Skin of body (tissue), 1 donor: ENCODE measurements at regions not wholly inside any gene's neighbourhood (a gene's known extent, or its start where the extent isn't known, plus 50 kb on each side); places are given as distances from the start of the nearest gene placed in this dataset.
A peak's percentile ranks its signal among the peaks of the same experiment; 100 is the strongest.

Source experiments
- DNase-seq: peaks from one replicate; lab custom pipeline; 2025; lab: John Stamatoyannopoulos, UW

DNA sequence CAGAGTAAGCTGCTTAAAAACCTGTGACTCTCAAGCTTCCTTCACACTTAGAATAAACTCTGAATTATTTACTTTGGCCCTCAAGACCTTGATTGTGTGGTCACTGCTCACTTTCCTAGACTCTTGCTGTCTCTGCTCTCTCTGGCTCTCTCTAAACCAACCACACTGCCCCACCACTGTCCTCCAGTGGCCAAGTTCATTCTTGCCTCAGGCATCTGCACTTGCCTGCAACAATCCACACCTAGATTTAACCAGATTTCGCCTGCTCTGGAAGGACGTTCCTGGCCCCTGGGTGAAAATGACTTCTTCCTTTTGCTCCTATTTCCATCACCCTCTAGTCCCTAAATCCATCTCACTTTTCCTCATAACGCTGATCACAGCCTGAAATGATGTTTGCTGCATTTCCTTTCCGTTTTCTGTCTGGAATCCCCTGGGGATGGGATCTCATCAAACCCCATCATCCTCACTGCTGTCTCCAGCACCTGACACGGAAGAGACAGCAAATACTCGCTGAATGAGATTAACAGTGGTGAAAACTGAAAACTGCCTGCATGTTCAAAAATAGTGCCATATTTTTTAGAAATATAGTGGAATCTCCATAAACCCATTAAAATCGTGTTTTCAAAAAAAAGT, 232.6 kb downstream of the UQCRFS1 start:
- DNase-seq, result no peak

DNA sequence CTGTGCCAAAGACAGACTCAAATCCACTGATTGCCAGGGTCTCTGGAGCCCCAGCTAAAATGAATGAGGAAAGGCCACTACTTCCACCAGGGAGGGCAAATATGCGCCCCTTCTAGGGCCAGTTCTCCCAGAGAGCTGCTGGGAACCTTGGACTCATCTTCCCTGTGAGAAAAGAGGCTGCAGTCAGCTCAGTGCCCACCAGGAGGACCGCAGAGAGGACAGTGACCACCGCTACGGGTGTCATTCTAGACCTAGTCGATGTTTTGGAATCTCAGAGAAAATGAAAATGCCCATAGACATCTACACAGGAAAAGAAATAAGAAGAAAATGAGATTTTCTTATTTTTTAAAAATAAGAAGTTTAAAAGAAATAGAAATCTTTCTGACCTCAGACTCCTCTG, 235.1 kb downstream of the UQCRFS1 start:
- DNase-seq, result no peak

DNA sequence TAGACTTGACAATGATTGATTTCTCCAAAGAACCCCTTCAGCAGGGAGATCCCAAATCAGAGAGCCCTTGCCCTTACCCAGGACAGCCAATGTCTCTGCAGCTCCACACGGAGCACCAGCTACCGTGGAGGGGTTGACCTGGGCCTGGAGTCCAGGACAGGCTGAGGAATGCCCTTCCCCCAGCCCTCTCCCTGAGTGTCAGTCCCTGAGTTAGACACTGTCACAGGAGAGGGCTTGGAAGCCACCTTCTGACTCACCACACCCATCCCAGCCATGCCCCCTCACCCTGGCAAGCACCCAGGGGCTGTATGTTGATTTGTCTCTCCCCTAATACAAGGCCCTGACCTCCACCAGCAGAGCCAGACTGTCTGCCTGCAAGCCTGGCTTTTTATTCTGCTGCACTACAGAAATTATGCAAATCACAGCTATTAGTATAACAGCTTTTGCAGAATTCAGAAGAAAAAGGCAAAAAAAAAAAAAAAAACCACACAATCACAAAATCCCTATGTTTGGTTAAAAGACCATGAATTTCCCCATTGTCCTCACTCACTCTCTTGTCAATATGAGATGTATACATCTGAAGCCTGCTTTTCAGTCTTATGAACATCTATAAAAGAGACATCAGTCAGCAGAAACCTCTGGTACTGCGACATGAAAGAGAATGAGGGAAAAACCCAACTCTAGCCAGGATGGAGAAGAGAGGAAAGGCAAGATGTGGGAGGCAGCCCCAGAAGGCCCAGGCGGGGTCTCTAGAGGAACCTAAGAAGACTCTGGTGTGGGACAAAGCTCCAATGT, 240.7 kb downstream of the UQCRFS1 start:
- no peak for DNase-seq

DNA sequence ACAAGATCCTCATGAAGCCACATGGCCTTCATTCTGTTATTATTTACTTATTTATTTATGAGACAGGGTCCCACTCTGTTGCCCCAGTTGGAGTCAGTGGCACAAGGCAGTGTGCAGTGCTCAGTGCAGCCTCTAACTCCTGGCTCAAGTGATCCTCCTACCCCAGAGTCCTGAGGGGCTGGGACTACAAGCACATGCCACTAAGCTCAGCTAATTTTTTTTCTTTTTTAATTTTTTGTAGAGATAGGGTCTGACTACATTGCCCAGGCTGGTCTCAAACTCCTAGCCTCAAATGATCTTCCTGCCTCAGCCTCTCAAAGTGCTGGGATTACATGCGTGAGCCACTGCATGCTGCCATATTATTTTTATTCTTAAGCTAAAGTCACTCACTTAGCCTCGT, 241.4 kb downstream of the UQCRFS1 start:
- no peak for DNase-seq

DNA sequence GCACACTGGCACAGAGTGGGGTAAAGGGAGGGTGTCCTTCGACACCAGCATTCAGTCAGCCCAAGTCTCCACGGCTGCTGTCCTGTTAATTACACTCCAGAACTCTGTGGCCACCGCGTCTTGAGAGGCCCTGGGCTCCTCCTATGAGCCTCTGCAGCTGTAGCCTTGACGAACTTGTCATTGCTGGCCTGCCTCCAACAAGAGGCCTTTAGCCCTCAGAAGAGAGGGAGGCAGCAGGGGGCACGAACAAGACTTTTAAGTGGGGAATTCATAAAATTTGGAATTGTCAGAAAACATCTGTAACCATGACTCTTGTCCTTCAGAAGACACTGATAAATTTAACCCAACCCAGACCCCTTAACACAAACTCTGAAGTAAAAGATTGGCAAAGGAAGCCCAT, 241.9 kb downstream of the UQCRFS1 start:
- DNase-seq, result peak; percentile 70

DNA sequence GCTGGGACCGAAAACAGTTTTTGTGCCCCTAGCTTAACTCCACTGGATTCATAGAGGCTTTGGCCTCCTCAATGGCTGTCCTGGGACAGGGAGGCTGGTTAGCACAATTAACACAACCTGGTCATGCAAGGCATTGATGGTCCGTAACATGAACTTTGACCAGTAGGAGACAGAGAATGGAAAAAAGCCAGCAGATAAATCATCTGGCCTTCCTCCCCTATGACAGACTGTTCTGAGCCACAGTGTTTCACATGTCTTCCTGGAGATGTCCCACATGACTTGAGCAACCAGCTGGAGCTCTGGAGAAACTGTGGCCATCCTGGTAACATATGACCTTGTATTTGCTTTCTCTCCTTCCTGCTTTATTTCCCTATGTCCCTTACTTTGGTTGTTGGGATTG, 244.2 kb downstream of the UQCRFS1 start:
- DNase-seq, result no peak

DNA sequence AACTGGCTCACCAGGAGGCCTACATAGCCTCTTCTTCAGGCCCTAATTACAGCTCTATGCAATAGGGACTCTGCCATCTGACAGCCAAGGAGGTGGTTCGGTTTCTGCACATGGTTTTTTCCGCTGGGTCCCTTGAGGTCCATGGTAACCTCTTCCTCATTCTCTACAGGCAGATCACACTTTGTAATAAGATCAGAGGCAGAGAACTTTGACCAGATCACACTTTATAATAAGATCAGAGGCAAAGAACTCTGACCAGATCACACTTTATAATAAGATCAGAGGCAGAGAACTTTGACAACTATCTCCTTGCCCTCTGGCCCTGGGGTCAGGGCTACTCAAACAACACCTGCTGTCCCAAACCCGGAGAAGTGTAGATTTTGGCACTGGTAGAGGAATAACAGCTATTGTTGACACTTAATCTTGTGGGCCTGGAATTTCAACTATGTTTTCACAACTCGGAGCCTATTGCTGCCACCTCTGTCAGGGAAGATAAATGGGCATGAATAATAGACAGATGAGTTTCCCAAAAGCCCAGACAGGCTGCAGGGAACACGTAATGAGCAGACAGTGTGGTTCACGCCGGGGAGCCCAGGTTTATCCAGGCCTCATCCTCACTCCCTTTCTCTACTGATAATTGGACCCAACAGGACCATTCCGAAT, 246.1 kb downstream of the UQCRFS1 start:
- DNase-seq, result no peak

DNA sequence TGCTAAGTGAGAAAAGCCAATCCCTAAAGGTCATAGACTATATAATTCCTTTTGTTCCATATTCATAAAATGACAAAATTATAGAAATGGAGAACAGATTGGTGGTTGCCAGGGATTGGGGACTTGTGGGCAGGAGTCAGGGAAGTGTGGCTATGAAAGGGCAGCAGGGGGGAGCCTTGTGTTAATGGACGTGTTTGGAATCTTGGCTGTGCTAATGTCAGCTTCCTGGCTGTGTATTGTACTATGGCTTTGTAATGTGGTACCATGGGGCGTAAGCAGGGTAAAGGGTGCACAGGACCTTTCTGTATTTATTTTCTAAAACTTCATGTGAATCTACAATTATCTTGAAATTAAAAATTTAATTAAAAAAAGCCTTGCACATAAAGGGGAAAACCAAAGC, 248.5 kb downstream of the UQCRFS1 start:
- no peak for DNase-seq

DNA sequence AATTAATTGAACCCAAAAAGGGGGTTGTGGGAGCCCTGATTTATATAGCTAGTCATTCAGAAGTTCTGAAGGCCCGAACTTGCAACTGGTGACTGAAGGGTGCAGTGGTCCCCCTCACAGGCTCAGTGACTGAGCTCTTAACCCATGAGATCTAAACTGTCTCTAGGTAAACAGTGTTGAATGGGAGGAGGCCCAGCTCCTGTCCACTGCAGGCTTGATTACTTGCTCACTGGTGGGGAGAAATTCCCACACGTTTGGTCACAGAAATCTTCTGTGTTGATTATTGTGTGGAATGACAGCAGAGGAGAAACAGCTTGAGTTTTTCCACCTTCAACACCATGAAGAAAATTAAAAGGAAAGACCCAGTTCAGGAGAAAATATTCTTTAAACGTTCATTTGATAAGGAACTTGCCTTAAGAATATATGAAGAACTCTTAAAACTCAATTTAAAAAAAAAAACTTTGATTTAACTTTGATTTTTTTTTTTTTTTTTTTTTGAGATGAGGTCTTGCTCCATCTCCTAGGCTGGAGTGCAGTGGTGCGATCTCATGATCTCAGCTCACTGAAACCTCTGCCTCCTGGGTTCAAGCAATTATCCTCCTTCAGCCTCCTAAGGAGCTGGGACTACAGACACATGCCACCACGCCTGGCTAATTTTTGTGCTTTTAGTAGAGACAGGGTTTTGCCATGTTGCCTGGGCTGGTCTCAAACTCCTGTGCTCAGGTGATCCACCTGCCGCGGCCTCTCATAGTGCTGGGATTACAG, 249.3 kb downstream of the UQCRFS1 start:
- DNase-seq, result no peak

DNA sequence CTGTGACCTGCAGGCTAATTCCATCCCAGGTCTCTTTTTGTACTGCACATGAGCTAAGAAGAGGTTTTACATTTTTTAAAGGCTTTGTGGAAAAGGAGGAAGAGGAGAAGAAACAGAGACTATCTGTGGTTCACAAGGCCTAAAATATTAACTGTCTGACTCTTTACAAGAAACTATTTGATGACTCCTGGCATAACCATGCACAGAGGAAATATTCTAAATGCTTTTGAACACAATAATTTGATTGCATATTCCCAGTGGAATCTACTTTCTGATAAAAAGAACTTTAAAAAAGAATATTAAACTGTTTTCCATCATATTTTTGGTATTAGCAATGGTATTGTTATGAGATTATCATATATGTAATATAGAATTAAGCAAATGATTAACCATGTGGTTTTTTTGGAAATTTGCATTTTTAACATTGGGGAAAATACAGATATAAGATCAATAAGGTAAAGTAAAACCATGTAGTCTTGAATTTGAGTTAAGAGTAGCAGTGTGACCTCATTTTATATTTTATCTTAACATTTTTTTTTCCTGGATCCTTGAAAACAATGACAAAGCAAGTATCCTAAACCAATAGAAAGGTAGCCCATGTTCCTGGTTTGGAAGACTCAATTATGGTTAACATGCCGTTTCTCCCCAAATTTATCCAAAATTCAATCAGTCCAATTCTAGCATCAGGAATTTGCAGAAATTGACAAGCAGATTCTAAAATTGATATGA, 251.0 kb downstream of the UQCRFS1 start:
- DNase-seq, result no peak

DNA sequence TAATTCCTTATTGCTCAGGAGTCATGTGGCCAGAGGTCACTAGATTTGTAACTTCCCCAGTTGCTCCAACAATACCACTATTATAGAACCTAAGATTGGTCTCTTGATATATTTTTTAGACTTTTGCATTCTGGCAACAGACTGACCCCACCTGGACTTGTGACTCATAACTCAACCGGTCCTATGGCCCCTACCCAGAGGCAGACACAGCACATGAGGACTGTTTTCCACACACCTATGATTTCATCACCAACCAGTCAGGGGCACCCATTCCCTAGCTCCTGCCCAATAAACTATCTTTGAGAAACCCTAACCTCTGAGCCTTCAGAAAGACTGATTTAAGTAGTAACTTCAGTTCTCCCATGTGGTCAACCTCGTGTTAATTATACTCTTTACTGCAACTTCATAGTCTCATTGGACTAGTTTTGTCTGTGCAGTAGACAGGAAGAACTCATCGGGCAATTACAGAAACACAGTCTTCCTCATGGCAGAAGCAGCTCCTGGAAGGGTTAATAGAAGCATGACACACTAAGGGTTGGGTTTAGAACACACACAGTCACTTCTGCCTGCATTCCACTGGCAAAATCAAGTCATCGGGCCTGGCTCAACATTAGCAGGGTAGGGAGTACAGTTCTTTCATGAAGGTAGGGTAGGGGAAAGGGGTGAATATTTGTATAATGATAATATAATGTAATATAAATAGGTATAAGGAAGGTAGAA, 251.8 kb downstream of the UQCRFS1 start:
- no peak for DNase-seq

DNA sequence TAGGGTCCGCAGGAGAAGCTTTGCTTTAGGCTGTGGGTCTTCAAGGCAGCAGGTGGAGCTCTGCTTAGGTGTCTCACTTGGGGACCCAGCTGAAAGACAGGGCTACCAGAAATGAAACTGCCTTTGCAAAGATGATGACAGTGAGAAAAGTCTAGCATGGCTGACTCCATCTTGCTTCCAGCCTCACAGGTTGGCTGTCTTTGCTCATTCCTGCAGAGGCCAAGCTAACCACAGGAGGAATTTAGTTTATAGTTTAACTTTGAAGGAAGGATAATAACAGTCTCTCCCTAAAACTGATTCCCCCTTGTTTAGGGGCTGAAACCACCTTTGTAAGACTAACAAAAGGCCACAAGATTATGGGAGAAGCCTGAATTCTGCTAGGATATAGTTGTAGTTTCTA, 252.4 kb downstream of the UQCRFS1 start:
- DNase-seq, result no peak

DNA sequence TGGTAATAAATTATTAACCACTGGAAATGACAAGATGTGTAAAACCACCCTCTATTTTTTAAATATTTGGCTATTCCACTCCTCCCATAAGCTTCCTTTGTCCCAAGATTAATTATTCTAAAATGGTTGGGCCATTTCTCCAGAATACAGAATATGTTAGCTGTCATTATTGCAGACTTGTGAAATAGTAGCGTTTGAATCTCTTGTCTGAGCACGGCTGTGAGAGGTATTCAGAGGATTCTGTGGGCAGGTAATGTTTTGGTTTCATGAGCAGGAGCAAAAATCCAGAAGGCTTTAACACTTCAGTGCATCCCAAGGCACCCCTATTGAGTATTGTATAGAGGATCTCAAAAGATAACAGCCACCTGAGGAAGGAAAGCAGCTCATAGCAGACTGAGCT, 256.0 kb downstream of the UQCRFS1 start:
- DNase-seq, result no peak

DNA sequence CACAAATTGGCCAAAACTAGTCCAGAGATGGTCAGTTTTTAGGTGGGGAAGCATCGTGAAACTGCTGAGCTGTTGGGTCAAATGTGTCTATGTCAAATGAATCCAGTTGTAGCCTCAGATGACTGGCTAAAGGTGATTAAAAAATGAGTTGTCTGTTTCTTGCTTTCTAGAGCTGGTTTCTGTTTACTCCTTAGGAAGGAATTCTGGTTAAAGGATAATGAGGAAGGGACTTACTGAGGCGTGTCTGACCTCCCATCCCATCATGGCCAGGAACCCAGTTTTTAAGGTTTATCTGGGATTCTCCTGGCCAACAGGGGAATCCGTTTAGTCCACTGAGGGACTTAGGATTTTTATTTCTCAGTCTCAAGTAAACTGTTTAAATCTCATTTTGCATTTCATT, 256.5 kb downstream of the UQCRFS1 start:
- DNase-seq, result no peak

DNA sequence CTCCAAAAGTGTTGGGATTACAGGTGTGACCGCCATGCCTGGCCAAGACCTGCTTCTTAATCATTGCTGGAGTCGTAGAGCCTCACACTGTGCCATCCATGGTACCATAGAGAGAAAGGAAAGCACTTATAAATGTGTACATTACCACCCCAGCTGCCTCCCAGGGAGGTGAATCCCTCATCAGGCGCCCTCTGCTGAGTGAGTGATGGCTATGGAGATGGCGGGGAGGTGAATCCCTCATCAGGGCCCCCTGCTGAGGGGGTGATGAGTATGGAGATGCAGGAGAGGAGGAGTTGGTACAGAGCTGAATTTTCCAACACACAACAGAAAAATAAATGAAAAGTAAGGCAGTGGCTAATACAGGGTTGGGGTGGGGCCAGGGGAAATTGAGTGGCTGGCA, 263.4 kb downstream of the UQCRFS1 start:
- DNase-seq, result no peak

DNA sequence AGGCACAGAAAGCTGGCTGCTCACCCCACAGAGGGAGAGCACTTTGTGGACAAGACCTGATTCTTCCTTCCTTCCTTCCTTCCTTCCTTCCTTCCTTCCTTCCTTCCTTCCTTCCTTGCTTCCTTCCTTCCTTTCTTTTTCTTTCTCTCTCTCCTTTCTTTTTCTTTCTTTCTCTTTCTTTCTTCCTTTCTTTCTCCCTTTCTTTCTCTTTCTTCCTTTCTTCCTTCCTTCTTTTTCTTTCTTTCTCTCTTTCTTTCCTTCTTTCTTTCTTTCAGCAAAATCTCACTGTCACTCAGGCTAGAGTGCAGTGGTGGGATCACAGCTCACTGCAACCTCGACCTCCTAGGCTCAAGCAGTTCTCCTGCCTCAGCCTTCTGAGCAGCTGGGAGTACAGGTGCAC, 263.9 kb downstream of the UQCRFS1 start:
- no peak for DNase-seq

DNA sequence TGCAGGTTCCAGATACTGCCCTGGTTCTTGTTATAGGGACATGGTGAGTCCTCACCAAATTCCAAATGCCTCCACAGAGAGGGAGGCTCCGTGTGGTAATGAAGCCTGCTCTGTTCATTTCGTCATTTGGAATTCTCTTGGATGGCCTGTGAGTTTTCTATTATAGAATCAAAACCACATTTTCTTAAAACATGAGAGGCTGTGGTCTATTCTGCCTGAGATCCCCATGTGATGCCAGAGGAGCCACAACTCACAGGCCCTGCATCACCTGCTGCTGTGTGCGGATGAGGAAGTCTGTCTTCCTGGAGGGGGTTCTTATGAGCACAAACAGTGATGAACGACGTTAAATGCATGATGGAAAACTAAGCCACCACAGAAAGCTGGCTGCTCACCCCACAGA, 264.4 kb downstream of the UQCRFS1 start:
- peak; percentile 12 for DNase-seq

DNA sequence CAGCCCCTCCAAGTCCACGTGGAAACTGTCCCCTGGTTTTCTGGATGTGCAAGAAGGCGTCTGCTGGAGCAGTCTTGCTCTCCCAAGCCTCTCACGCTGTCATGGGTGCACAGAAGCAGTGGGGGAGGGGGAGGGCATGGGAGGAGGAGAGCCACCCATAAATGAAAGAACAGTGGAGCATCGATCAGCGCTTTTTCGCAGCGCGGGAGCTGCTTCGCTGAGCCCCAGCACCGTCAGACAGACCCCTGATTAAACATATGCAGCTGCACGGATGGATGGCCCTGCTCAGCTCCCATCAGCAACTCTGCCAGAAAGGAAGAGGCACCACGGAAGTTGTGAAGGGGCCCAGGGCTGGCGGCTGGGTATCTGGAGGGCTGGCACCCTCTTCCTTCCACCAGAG, 264.9 kb downstream of the UQCRFS1 start:
- DNase-seq, result peak; percentile 0

DNA sequence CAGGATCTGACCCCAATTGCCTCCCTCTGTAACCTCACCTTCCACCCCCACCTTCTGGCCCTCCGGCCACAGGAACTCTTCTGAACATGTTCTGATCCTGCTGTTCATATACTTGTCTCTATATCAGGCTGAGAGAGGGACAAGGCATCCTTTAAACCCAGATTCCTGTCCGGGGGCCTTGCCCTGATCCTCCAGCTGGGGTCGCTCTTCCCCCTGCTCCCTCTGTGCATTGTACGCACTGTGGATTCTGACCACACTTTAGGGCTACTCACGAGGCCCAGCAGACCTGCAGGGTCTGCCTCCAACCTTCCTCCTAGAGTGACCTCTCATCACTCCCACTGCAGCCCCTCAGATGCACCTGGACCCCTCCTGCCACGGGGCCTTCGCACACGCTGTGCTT, 269.3 kb downstream of the UQCRFS1 start:
- DNase-seq, result no peak

DNA sequence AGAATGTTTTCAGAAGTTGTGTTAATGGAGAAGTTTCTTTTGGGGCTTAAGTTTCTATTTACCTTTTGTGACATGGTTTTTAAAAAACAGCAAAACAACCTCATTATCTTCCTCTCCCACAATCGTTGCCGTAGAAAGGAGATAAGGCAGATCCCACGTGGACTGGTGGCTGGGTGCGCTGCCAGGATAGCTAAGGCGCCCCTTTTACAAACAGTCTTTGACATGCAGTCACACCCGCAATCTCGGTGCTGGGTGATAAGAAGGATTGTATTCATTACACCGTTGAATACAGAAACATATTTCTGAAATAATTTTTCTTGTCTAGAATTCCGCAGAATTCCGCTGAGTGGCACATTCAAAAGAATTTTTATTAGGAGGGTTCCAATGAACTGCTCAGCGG, 271.1 kb downstream of the UQCRFS1 start:
- DNase-seq, result no peak
